GM10266 (cell line): ENCODE measurements at regions not wholly inside any gene's neighbourhood (a gene's known extent, or its start where the extent isn't known, plus 50 kb on each side); places are given as distances from the start of the nearest gene placed in this dataset.

Source experiments
- DNase-seq: peaks from one replicate; pipeline ENCODE4 v3.0.0; 2012; ENCODE audit errors: extremely low spot score
- TF ChIP-seq, protein P1 (sequence below): IDR thresholded peaks from 2 replicates; pipeline ENCODE4 v1.5.1; 2012; ENCODE audit warnings: mild to moderate bottlenecking, low read depth; ENCODE audit not compliant: control insufficient read depth, insufficient read depth; ENCODE audit errors: missing control alignments

DNA sequence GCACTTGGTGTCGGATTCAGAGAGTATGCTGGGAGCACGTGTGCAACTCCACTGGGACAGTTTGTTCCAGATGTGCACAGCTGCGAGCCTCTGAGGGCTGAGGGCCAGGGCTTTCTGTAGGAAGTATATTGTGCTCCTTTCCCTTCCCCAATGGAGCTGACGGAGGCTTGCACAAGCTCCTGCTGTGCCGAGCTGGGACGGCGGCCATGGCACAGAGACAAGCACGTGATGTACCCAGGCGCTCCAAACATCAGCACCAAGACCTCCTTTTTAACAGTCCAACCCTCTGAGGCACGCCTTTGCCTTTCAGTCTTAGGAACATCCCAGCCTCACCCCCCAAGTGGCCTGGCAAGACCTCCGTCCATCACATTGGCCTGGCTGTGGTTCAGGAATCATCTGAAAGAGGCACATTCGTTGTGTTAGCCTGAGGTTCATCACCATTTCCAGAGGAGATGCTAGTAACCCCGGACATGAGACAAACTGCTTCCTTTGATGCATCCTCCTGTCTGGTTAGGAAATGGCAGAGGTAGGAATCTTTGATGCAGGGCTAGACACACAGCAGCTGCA is 339.2 kb upstream of the KAZN start:
- no peak for DNase-seq
- TF ChIP-seq, protein P1, sequence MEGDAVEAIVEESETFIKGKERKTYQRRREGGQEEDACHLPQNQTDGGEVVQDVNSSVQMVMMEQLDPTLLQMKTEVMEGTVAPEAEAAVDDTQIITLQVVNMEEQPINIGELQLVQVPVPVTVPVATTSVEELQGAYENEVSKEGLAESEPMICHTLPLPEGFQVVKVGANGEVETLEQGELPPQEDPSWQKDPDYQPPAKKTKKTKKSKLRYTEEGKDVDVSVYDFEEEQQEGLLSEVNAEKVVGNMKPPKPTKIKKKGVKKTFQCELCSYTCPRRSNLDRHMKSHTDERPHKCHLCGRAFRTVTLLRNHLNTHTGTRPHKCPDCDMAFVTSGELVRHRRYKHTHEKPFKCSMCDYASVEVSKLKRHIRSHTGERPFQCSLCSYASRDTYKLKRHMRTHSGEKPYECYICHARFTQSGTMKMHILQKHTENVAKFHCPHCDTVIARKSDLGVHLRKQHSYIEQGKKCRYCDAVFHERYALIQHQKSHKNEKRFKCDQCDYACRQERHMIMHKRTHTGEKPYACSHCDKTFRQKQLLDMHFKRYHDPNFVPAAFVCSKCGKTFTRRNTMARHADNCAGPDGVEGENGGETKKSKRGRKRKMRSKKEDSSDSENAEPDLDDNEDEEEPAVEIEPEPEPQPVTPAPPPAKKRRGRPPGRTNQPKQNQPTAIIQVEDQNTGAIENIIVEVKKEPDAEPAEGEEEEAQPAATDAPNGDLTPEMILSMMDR = no peak

DNA sequence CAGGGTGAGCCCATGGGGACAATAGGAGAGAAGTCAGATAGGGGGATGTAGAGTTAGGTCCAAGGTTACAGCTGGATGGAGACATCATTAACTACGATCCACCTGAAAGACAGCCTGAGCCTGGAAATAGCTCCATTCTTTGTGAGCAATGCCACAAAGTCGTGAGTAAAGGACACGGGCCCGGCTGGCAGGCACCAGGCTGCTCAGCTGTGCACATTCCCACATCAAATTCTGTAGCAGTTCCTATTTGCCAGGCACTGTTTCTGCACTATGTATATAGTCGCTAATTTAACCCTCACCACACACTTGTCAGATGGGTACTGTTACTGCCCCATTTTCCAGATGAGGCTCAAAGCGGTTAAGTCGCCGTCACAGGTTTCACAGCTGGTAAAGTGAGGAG is 338.0 kb upstream of the KAZN start:
- TF ChIP-seq, protein P1 = no peak
- DNase-seq = no peak

- no peak for DNase-seq
- TF ChIP-seq, protein P1 = no peak
Measured at GRCh38 chr1:14261395-14261794, 337.1 kb upstream of the KAZN start.

- no peak for DNase-seq
- TF ChIP-seq, protein P1 = no peak
Measured at GRCh38 chr1:14262637-14263036, 335.8 kb upstream of the KAZN start.

GRCh38 chr1:14263225-14263624 is 335.3 kb upstream of the KAZN start:
- no peak for DNase-seq
- TF ChIP-seq, protein P1 = no peak

- TF ChIP-seq, protein P1 = no peak
- DNase-seq = no peak
Measured at GRCh38 chr1:14263671-14264070, 334.8 kb upstream of the KAZN start.

- TF ChIP-seq, protein P1 = no peak
Measured at GRCh38 chr1:14265495-14265894, 333.0 kb upstream of the KAZN start.

More at GRCh38 chr1:14265495-14265894, 333.0 kb upstream of the KAZN start:
- no peak for DNase-seq
